RWPE2 (cell line): ENCODE measurements at regions not wholly inside any gene's neighbourhood (a gene's known extent, or its start where the extent isn't known, plus 50 kb on each side); places are given as distances from the start of the nearest gene placed in this dataset.

ENCODE experiments used
- ATAC-seq: fragments of 200-7000 bp; cut with Tn5 transposase; 3 replicates; pipeline ENCODE4 v1.9.1; 2021; ENCODE audit warnings: low read depth
- DNase-seq: peaks from one replicate; pipeline ENCODE4 v3.0.0-alpha.2; 2020; ENCODE audit warnings: low spot score
- H3K27ac ChIP-seq: fragments of 450-650 bp; 2 replicates; pipeline ENCODE4 v1.5.1; 2017; ENCODE audit warnings: mild to moderate bottlenecking; ENCODE audit not compliant: poor library complexity, severe bottlenecking
- H3K27me3 ChIP-seq: fragments of 250-450 bp; sonication (Bioruptor Pico); 2 replicates; pipeline ENCODE4 v1.5.1; 2021; ENCODE audit warnings: mild to moderate bottlenecking, moderate library complexity; ENCODE audit not compliant: insufficient read depth, poor library complexity, severe bottlenecking
- H3K36me3 ChIP-seq: fragments of 250-450 bp; sonication (Bioruptor Pico); 2 replicates; pipeline ENCODE4 v1.5.1; 2020; ENCODE audit warnings: low read depth, mild to moderate bottlenecking, moderate library complexity
- H3K4me1 ChIP-seq: fragments of 250-450 bp; sonication (Bioruptor Pico); 2 replicates; pipeline ENCODE4 v1.5.1; 2021; ENCODE audit warnings: mild to moderate bottlenecking, moderate library complexity; ENCODE audit not compliant: insufficient read depth, poor library complexity, severe bottlenecking
- H3K4me3 ChIP-seq: fragments of 250-450 bp; sonication (Bioruptor Pico); 2 replicates; pipeline ENCODE4 v1.5.1; 2021; ENCODE audit warnings: mild to moderate bottlenecking, moderate library complexity; ENCODE audit not compliant: severe bottlenecking
- H3K9me3 ChIP-seq: fragments of 250-450 bp; sonication (Bioruptor Pico); 2 replicates; pipeline ENCODE4 v1.5.1; 2021; ENCODE audit warnings: mild to moderate bottlenecking, moderate library complexity; ENCODE audit not compliant: severe bottlenecking
- TF ChIP-seq, protein P1 (sequence below): fragments of 450-650 bp; IDR thresholded peaks from one replicate; pipeline ENCODE4 v1.5.1; 2017; ENCODE audit warnings: mild to moderate bottlenecking, moderate library complexity; ENCODE audit not compliant: poor library complexity, severe bottlenecking

DNA sequence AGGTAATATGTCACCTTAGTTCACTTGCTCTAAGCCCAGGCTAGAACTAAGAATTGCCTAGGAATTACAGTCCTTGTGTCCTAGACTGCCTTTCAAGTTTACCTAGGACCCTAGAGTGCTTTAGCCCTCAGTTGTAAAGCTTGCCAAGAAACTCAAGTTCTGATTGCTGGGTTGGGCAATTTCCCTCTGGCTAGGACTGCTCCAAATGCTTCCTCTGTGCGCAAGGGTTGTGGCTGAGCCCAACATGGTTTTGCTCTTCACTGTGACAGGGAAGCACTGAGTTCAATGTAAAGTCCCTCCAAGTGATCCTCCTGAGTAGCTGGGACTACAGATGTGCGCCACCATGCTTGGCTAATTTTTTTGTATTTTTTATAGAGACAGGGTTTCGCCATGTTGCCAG lies 102.3 kb upstream of the NEK7 start:
- ATAC-seq, result no peak
- no peak overlapping the region for H3K27ac ChIP-seq
- TF ChIP-seq, protein P1, sequence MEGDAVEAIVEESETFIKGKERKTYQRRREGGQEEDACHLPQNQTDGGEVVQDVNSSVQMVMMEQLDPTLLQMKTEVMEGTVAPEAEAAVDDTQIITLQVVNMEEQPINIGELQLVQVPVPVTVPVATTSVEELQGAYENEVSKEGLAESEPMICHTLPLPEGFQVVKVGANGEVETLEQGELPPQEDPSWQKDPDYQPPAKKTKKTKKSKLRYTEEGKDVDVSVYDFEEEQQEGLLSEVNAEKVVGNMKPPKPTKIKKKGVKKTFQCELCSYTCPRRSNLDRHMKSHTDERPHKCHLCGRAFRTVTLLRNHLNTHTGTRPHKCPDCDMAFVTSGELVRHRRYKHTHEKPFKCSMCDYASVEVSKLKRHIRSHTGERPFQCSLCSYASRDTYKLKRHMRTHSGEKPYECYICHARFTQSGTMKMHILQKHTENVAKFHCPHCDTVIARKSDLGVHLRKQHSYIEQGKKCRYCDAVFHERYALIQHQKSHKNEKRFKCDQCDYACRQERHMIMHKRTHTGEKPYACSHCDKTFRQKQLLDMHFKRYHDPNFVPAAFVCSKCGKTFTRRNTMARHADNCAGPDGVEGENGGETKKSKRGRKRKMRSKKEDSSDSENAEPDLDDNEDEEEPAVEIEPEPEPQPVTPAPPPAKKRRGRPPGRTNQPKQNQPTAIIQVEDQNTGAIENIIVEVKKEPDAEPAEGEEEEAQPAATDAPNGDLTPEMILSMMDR, result no peak
- no peaks in the 10 kb centered on the region for H3K4me1 ChIP-seq
- DNase-seq, result no peak
- no peaks in the 10 kb centered on the region for H3K36me3 ChIP-seq
- no peak overlapping the region for H3K4me3 ChIP-seq
- H3K9me3 ChIP-seq, result peaks cover 2% of the 10 kb centered on the region
- H3K27me3 ChIP-seq, result no peaks in the 10 kb centered on the region

DNA sequence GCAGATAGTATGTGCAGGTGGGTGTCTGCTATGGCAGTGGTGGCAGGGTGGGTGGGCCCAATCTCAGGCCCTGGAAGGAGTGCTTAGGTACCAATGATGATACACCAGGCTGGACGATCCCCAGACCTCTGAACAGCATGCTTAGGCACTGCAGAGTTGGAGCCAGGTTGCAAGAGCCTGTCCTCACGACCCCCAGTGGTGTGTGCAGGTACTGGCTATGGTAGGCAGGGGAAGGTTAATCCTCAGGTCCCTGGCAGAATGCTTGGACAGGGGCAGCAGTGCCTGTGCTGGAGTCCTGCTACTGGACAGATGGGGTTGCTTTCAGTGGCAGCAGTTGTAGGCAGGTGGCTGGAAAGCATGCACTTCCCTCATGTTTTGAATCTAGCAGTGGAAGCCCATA lies 100.5 kb upstream of the NEK7 start:
- TF ChIP-seq, protein P1, result peak; percentile 5
- H3K27ac ChIP-seq, result no peak overlapping the region
- no peak overlapping the region for H3K4me3 ChIP-seq
- H3K9me3 ChIP-seq, result no peaks in the 10 kb centered on the region
- H3K27me3 ChIP-seq, result no peaks in the 10 kb centered on the region
- ATAC-seq (no peak), DNase-seq (no peak)
- H3K4me1 ChIP-seq, result no peaks in the 10 kb centered on the region
- H3K36me3 ChIP-seq, result no peaks in the 10 kb centered on the region

GRCh38 chr1:198064181-198064580 lies 92.6 kb upstream of the NEK7 start:
- Histone ChIP-seq H3K4me3 (no peak overlapping the region), H3K36me3 (no peaks in the 10 kb centered on the region), H3K4me1 (no peaks in the 10 kb centered on the region), H3K9me3 (no peaks in the 10 kb centered on the region), H3K27me3 (no peaks in the 10 kb centered on the region), H3K27ac (no peak overlapping the region)
- DNase-seq (no peak), ATAC-seq (peak; percentile 41; the same call in 1 of the 3 replicates)
- TF ChIP-seq, protein P1, result no peak

DNA sequence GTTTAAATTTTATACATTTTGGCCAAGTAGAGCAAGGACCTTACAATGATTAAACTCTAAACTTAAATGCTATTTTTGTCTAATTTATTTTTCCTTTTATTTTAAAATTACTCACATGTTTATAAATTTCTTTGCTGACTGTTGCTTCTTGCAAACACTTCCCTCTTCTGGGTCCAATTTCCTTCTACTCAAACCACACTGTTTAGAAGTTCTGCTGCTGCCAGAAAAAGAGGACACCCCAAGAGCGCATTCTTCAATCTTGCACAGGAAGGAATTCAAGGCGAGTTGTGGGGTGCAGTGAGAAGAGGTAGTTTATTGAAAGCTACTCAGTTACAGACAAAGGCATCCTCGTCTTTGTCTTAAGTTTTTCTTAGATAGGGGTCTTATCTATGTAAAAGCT lies 88.5 kb upstream of the NEK7 start:
- H3K27ac ChIP-seq, result no peak overlapping the region
- no peaks in the 10 kb centered on the region for H3K4me1 ChIP-seq
- H3K27me3 ChIP-seq, result no peaks in the 10 kb centered on the region
- ATAC-seq (no peak), DNase-seq (no peak)
- H3K36me3 ChIP-seq, result no peaks in the 10 kb centered on the region
- TF ChIP-seq, protein P1, result no peak
- no peaks in the 10 kb centered on the region for H3K9me3 ChIP-seq
- no peak overlapping the region for H3K4me3 ChIP-seq

DNA sequence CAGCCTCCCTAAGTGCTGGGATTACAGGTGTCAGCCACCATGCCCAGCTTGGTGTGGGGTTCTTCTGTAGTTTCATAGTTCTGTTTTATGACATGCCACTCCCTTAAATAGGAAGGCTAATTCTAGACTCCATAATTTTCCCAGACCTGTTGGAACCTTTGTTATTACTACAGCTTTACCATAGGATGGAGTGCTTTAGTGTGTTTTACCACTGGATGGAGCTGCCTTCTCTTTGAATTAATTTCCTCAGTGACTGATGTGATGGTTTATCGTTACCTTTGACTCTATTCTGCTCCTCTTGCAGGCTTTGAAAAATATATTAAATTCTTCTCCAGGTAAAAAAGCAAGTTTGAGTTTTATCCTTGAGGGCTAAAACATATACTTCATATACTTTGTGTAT lies 84.6 kb upstream of the NEK7 start:
- H3K27me3 ChIP-seq, result no peaks in the 10 kb centered on the region
- no peak for DNase-seq
- no peaks in the 10 kb centered on the region for H3K9me3 ChIP-seq
- no peaks in the 10 kb centered on the region for H3K4me1 ChIP-seq
- H3K27ac ChIP-seq, result no peak overlapping the region
- no peak for ATAC-seq
- TF ChIP-seq, protein P1, result no peak
- no peak overlapping the region for H3K4me3 ChIP-seq
- no peaks in the 10 kb centered on the region for H3K36me3 ChIP-seq
